ENCODE measurements at regions not wholly inside any gene's neighbourhood (a gene's known extent, or its start where the extent isn't known, plus 50 kb on each side); places are given as distances from the start of the nearest gene placed in this dataset.
"Not testable (repeated sequence)": the region's sequence is repeated elsewhere in the genome, so short reads cannot be mapped to it uniquely, and the experiment has no call there.

GRCh38 chr7:106504207-106504606 is 156.8 kb downstream of the CCDC71L start:
- intact Hi-C loops (cut with DNase I; ENCODE audit: low total_unique reads) = no loop called here
- Histone ChIP-seq H3K27me3 (no peaks in the 10 kb centered on the region), H3K36me3 (no peaks in the 10 kb centered on the region), H3K9me3 (no peaks in the 10 kb centered on the region), H3K4me1 (no peaks in the 10 kb centered on the region), H3K4me3 (no peak overlapping the region), H3K27ac (no peak overlapping the region)
- DNase-seq = no peak
- in situ Hi-C loops (cut with MboI; ENCODE audit: low pct_ligation_motif_present in 1 of 4, low pct_unique_long_range_greater_than_20kb in 1 of 4, low sequenced_read_pairs in 3 of 4) = no loop called here
- 88 to 94% methylated on average over 2 to 3 of the region's 3 CpGs for WGBS, 2 donors (ENCODE audit: low coverage in 1 of 2)
- TF ChIP-seq EP300 (IDR thresholded peaks at IDR 0.05; ENCODE audit: low read depth) (no peak), POLR2A (IDR thresholded peaks at IDR 0.05) (no peak), POLR2AphosphoS5 (IDR thresholded peaks at IDR 0.05) (no peak), CTCF (IDR thresholded peaks at IDR 0.05) (no peak)

GRCh38 chr7:106503626-106504025 is 157.3 kb downstream of the CCDC71L start:
- DNase-seq = no peak
- 83 to 92% methylated on average over 3 of the region's 3 CpGs for WGBS, 2 donors (ENCODE audit: low coverage in 1 of 2)
- Histone ChIP-seq H3K4me1 (no peaks in the 10 kb centered on the region), H3K27me3 (no peaks in the 10 kb centered on the region), H3K36me3 (no peaks in the 10 kb centered on the region), H3K9me3 (no peaks in the 10 kb centered on the region), H3K4me3 (no peak overlapping the region), H3K27ac (no peak overlapping the region)
- TF ChIP-seq CTCF (IDR thresholded peaks at IDR 0.05) (no peak), POLR2A (IDR thresholded peaks at IDR 0.05) (no peak), POLR2AphosphoS5 (IDR thresholded peaks at IDR 0.05) (no peak), EP300 (IDR thresholded peaks at IDR 0.05; ENCODE audit: low read depth) (no peak)
- in situ Hi-C loops (cut with MboI; ENCODE audit: low pct_ligation_motif_present in 1 of 4, low pct_unique_long_range_greater_than_20kb in 1 of 4, low sequenced_read_pairs in 3 of 4) = no loop called here
- intact Hi-C loops (cut with DNase I; ENCODE audit: low total_unique reads) = no loop called here

- Histone ChIP-seq H3K36me3 (no peaks in the 10 kb centered on the region), H3K27ac (no peak overlapping the region), H3K27me3 (no peaks in the 10 kb centered on the region), H3K9me3 (no peaks in the 10 kb centered on the region), H3K4me3 (no peak overlapping the region), H3K4me1 (no peaks in the 10 kb centered on the region)
- intact Hi-C loops (cut with DNase I; ENCODE audit: low total_unique reads) = no loop called here
- DNase-seq = no peak
- 59 to 63% methylated on average over 3 to 5 of the region's 5 CpGs for WGBS, 2 donors (ENCODE audit: low coverage in 1 of 2)
- in situ Hi-C loops (cut with MboI; ENCODE audit: low pct_ligation_motif_present in 1 of 4, low pct_unique_long_range_greater_than_20kb in 1 of 4, low sequenced_read_pairs in 3 of 4) = no loop called here
- no peak for TF ChIP-seq EP300 (IDR thresholded peaks at IDR 0.05; ENCODE audit: low read depth)
- TF ChIP-seq POLR2A (IDR thresholded peaks at IDR 0.05) = no peak
- no peak for TF ChIP-seq POLR2AphosphoS5 (IDR thresholded peaks at IDR 0.05)
- TF ChIP-seq CTCF (IDR thresholded peaks at IDR 0.05) = no peak
Observed at GRCh38 chr7:106501605-106502580, 159.1 kb downstream of the CCDC71L start.

GRCh38 chr7:106499897-106500296 is 161.1 kb downstream of the CCDC71L start:
- TF ChIP-seq EP300 (IDR thresholded peaks at IDR 0.05; ENCODE audit: low read depth) (no peak), POLR2AphosphoS5 (IDR thresholded peaks at IDR 0.05) (no peak), POLR2A (IDR thresholded peaks at IDR 0.05) (no peak), CTCF (IDR thresholded peaks at IDR 0.05) (no peak)
- intact Hi-C loops (cut with DNase I; ENCODE audit: low total_unique reads) (no loop called here), in situ Hi-C loops (cut with MboI; ENCODE audit: low pct_ligation_motif_present in 1 of 4, low pct_unique_long_range_greater_than_20kb in 1 of 4, low sequenced_read_pairs in 3 of 4) (no loop called here)
- H3K4me1 ChIP-seq = no peaks in the 10 kb centered on the region
- H3K27ac ChIP-seq = no peak overlapping the region
- H3K36me3 ChIP-seq = no peaks in the 10 kb centered on the region
- DNase-seq = no peak
- no peaks in the 10 kb centered on the region for H3K9me3 ChIP-seq
- 92 to 93% methylated on average over 4 of the region's 4 CpGs for WGBS, 2 donors (ENCODE audit: low coverage in 1 of 2)
- no peak overlapping the region for H3K4me3 ChIP-seq
- H3K27me3 ChIP-seq = no peaks in the 10 kb centered on the region

- H3K36me3 ChIP-seq; intact Hi-C loops (cut with DNase I; ENCODE audit: low total_unique reads); H3K4me3 ChIP-seq; H3K27ac ChIP-seq; H3K4me1 ChIP-seq; H3K9me3 ChIP-seq; in situ Hi-C loops (cut with MboI; ENCODE audit: low pct_ligation_motif_present in 1 of 4, low pct_unique_long_range_greater_than_20kb in 1 of 4, low sequenced_read_pairs in 3 of 4); H3K27me3 ChIP-seq; DNase-seq: not testable (repeated sequence)
- WGBS, 2 donors (ENCODE audit: low coverage in 1 of 2) = 65 to 70% methylated on average over 2 of the region's 2 CpGs
Observed at GRCh38 chr7:106498005-106498404, 163.0 kb downstream of the CCDC71L start.
